Retinal pigment epithelial cell (primary cell): ENCODE measurements at regions not wholly inside any gene's neighbourhood (a gene's known extent, or its start where the extent isn't known, plus 50 kb on each side); places are given as distances from the start of the nearest gene placed in this dataset.

Experiments
- DNase-seq: peaks from one replicate; pipeline ENCODE4 v3.0.0-alpha.2; 2010; ENCODE audit warnings: low read depth
- H3K4me3 ChIP-seq: 2 replicates; pipeline ENCODE4 v1.5.1; 2011; ENCODE audit warnings: mild to moderate bottlenecking, low read length, control low read depth, moderate library complexity
- CTCF ChIP-seq: conservative IDR thresholded peaks from 2 replicates; pipeline ENCODE4 v1.5.1; 2011; ENCODE audit warnings: low read depth, low read length, control low read depth, inconsistent platforms

- TF ChIP-seq CTCF: no peak
- DNase-seq: no peak
- H3K4me3 ChIP-seq: no peak overlapping the region
Observed at GRCh38 chr15:39114690-39115378, 466.0 kb upstream of the THBS1 start.

GRCh38 chr15:39115379-39116057 lies 465.4 kb upstream of the THBS1 start:
- DNase-seq: no peak
- TF ChIP-seq CTCF: no peak
- no peak overlapping the region for H3K4me3 ChIP-seq

- no peak overlapping the region for H3K4me3 ChIP-seq
- no peak for DNase-seq
- no peak for TF ChIP-seq CTCF
Observed at GRCh38 chr15:39118510-39118909, 462.4 kb upstream of the THBS1 start.

GRCh38 chr15:39124155-39124552 lies 456.7 kb upstream of the THBS1 start:
- H3K4me3 ChIP-seq: no peak overlapping the region
- no peak for TF ChIP-seq CTCF
- no peak for DNase-seq

GRCh38 chr15:39124553-39125171 lies 456.2 kb upstream of the THBS1 start:
- no peak for TF ChIP-seq CTCF
- no peak overlapping the region for H3K4me3 ChIP-seq
- DNase-seq: no peak

- H3K4me3 ChIP-seq: no peak overlapping the region
- DNase-seq: no peak
- no peak for TF ChIP-seq CTCF
Observed at GRCh38 chr15:39125226-39125625, 455.7 kb upstream of the THBS1 start.
